ENCODE measurements at regions not wholly inside any gene's neighbourhood (a gene's known extent, or its start where the extent isn't known, plus 50 kb on each side); places are given as distances from the start of the nearest gene placed in this dataset.

DNA sequence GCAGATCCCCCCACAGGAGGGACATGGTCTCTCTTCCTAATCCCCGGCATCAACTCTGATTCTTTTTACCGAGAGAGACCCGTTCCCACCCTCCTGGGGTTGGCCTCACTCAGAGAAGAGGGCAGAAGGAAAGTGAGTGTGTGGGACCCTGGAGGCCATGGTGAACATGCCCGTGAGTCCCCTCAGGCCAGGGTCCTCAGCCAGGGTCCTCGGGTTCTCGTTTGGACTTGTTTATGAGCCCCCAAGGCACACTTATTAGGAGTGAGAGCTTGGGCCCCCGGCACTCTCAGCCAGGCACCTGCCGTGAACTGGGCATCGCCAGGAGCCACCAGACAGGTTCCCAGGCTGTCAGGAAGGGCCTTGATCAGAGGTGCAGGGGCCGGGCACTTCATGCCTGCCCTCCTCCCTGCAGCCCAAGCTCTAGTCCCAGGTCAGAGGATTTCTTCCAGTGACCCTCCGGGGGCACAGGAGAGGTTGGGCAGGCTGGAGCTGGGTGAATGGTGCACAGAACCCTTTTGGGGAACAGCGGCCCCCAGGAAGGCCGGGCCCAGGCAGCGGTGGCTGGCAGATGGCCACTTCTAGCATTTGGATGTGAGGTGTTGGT is 122.6 kb downstream of the CRYAA start:
- H3K4me3 ChIP-seq = no peak overlapping the region
- no peaks in the 10 kb centered on the region for H3K36me3 ChIP-seq
- no peak for DNase-seq (ENCODE audit: low read depth in 1 of 2, low spot score in 1 of 2)
- no peak for TF ChIP-seq CTCF (IDR thresholded peaks at IDR 0.05; ENCODE audit: low read depth, low read length)
- H3K27ac ChIP-seq = no peak overlapping the region
- H3K27me3 ChIP-seq = no peaks in the 10 kb centered on the region
- peaks cover 10% of the 10 kb centered on the region for H3K4me1 ChIP-seq (ENCODE audit: low read depth)
- H3K9me3 ChIP-seq (ENCODE audit: low read depth) = no peaks in the 10 kb centered on the region

- no peaks in the 10 kb centered on the region for H3K9me3 ChIP-seq (ENCODE audit: low read depth)
- no peak for TF ChIP-seq CTCF (IDR thresholded peaks at IDR 0.05; ENCODE audit: low read depth, low read length)
- H3K27ac ChIP-seq = no peak overlapping the region
- no peak overlapping the region for H3K4me3 ChIP-seq
- H3K36me3 ChIP-seq = no peaks in the 10 kb centered on the region
- no peak for DNase-seq (ENCODE audit: low read depth in 1 of 2, low spot score in 1 of 2)
- H3K27me3 ChIP-seq = no peaks in the 10 kb centered on the region
- H3K4me1 ChIP-seq (ENCODE audit: low read depth) = peaks cover 10% of the 10 kb centered on the region
Observed at GRCh38 chr21:43290421-43291346, 121.9 kb downstream of the CRYAA start.

DNA sequence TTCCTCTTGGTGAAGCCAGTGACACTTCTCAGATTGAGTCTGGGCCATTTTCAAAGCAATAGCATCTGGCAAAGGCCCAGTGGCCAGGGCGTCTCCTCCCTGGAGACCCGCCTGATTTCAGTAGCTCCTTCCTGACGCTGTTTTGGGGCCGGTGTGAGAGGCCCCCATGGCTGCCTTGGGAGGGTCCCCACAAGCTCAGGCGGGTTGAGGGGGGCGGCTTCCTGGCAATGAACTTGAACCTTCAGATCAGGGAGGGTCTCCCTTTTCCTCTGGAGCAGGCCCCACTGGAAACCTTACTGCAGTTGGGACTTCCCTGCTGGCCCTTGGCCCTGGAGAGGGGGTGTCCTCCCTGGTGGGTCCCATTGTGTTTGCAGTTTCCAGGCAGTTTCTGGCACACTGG is 121.2 kb downstream of the CRYAA start:
- TF ChIP-seq CTCF (IDR thresholded peaks at IDR 0.05; ENCODE audit: low read depth, low read length) = no peak
- H3K4me3 ChIP-seq = no peak overlapping the region
- H3K36me3 ChIP-seq = no peaks in the 10 kb centered on the region
- H3K4me1 ChIP-seq (ENCODE audit: low read depth) = peaks cover 10% of the 10 kb centered on the region
- no peak for DNase-seq (ENCODE audit: low read depth in 1 of 2, low spot score in 1 of 2)
- H3K27me3 ChIP-seq = no peaks in the 10 kb centered on the region
- H3K9me3 ChIP-seq (ENCODE audit: low read depth) = no peaks in the 10 kb centered on the region
- no peak overlapping the region for H3K27ac ChIP-seq

- no peak for DNase-seq (ENCODE audit: low read depth in 1 of 2, low spot score in 1 of 2)
- Histone ChIP-seq H3K36me3 (no peaks in the 10 kb centered on the region), H3K27ac (no peak overlapping the region), H3K27me3 (no peaks in the 10 kb centered on the region), H3K9me3 (ENCODE audit: low read depth) (no peaks in the 10 kb centered on the region), H3K4me3 (no peak overlapping the region), H3K4me1 (ENCODE audit: low read depth) (peaks cover 5% of the 10 kb centered on the region)
- no peak for TF ChIP-seq CTCF (IDR thresholded peaks at IDR 0.05; ENCODE audit: low read depth, low read length)
Observed at GRCh38 chr21:43289442-43289841, 120.6 kb downstream of the CRYAA start.

GRCh38 chr21:43287795-43288755 is 119.3 kb downstream of the CRYAA start:
- no peaks in the 10 kb centered on the region for H3K36me3 ChIP-seq
- no peaks in the 10 kb centered on the region for H3K9me3 ChIP-seq (ENCODE audit: low read depth)
- no peak overlapping the region for H3K27ac ChIP-seq
- no peaks in the 10 kb centered on the region for H3K27me3 ChIP-seq
- H3K4me1 ChIP-seq (ENCODE audit: low read depth) = no peaks in the 10 kb centered on the region
- no peak overlapping the region for H3K4me3 ChIP-seq
- no peak for DNase-seq (ENCODE audit: low read depth in 1 of 2, low spot score in 1 of 2)
- TF ChIP-seq CTCF (IDR thresholded peaks at IDR 0.05; ENCODE audit: low read depth, low read length) = no peak
